ENCODE measurements at regions not wholly inside any gene's neighbourhood (a gene's known extent, or its start where the extent isn't known, plus 50 kb on each side); places are given as distances from the start of the nearest gene placed in this dataset.

GRCh38 chr14:101506926-101507835 is 54.1 kb upstream of the DIO3 start:
- TF ChIP-seq, protein P1, sequence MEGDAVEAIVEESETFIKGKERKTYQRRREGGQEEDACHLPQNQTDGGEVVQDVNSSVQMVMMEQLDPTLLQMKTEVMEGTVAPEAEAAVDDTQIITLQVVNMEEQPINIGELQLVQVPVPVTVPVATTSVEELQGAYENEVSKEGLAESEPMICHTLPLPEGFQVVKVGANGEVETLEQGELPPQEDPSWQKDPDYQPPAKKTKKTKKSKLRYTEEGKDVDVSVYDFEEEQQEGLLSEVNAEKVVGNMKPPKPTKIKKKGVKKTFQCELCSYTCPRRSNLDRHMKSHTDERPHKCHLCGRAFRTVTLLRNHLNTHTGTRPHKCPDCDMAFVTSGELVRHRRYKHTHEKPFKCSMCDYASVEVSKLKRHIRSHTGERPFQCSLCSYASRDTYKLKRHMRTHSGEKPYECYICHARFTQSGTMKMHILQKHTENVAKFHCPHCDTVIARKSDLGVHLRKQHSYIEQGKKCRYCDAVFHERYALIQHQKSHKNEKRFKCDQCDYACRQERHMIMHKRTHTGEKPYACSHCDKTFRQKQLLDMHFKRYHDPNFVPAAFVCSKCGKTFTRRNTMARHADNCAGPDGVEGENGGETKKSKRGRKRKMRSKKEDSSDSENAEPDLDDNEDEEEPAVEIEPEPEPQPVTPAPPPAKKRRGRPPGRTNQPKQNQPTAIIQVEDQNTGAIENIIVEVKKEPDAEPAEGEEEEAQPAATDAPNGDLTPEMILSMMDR (IDR thresholded peaks at IDR 0.05): no peak
- no peak for TF ChIP-seq POLR2A (IDR thresholded peaks at IDR 0.05)
